Anterior cingulate cortex (tissue), 58 donors: ENCODE measurements at regions not wholly inside any gene's neighbourhood (a gene's known extent, or its start where the extent isn't known, plus 50 kb on each side); places are given as distances from the start of the nearest gene placed in this dataset.
A peak's percentile ranks its signal among the peaks of the same experiment; 100 is the strongest.
"Not testable (repeated sequence)": the region's sequence is repeated elsewhere in the genome, so short reads cannot be mapped to it uniquely, and the experiment has no call there.

Experiments
- DNase-seq, 58 donors: peaks; one replicate each; lab custom pipeline; 2025; lab: John Stamatoyannopoulos, UW

GRCh38 chr2:193506035-193506434, 1311.3 kb upstream of the TMEFF2 start:
- no peak for DNase-seq

GRCh38 chr2:193505620-193506019, 1310.9 kb upstream of the TMEFF2 start:
- no peak for DNase-seq

GRCh38 chr2:193502363-193503035, 1307.8 kb upstream of the TMEFF2 start:
- DNase-seq = no peak

GRCh38 chr2:193496786-193497185, 1302.1 kb upstream of the TMEFF2 start:
- no peak for DNase-seq

- no peak for DNase-seq
These were observed 1287.8 kb upstream of the TMEFF2 start for GRCh38 chr2:193482557-193482956.

- DNase-seq = no peak
These were observed 1285.5 kb upstream of the TMEFF2 start for GRCh38 chr2:193480187-193480586.

GRCh38 chr2:193476171-193476800, 1281.6 kb upstream of the TMEFF2 start:
- no peak for DNase-seq

GRCh38 chr2:193475038-193475437, 1280.3 kb upstream of the TMEFF2 start:
- no peak for DNase-seq

- DNase-seq = no peak
These were observed 1274.5 kb upstream of the TMEFF2 start for GRCh38 chr2:193469251-193469650.

- no peak for DNase-seq
These were observed 1272.7 kb upstream of the TMEFF2 start for GRCh38 chr2:193467276-193467987.

GRCh38 chr2:193463011-193463410, 1268.3 kb upstream of the TMEFF2 start:
- peak in 1 of 58 donors; percentile 1 for DNase-seq

GRCh38 chr2:193462411-193462810, 1267.7 kb upstream of the TMEFF2 start:
- DNase-seq = no peak

GRCh38 chr2:193461431-193461934, 1266.8 kb upstream of the TMEFF2 start:
- DNase-seq = no peak

- DNase-seq = no peak
These were observed 1252.2 kb upstream of the TMEFF2 start for GRCh38 chr2:193446967-193447366.

GRCh38 chr2:193442293-193442692, 1247.6 kb upstream of the TMEFF2 start:
- DNase-seq = no peak

GRCh38 chr2:193428336-193428818, 1233.6 kb upstream of the TMEFF2 start:
- DNase-seq = no peak

- DNase-seq = not testable (repeated sequence)
These were observed 1217.6 kb upstream of the TMEFF2 start for GRCh38 chr2:193412368-193412767.

- DNase-seq = no peak
These were observed 1215.2 kb upstream of the TMEFF2 start for GRCh38 chr2:193409951-193410350.

- DNase-seq = no peak
These were observed 1187.8 kb upstream of the TMEFF2 start for GRCh38 chr2:193382583-193382982.

GRCh38 chr2:193377789-193378188, 1183.1 kb upstream of the TMEFF2 start:
- DNase-seq = no peak

- DNase-seq = no peak
These were observed 1178.4 kb upstream of the TMEFF2 start for GRCh38 chr2:193373120-193373519.
